ENCODE measurements at regions not wholly inside any gene's neighbourhood (a gene's known extent, or its start where the extent isn't known, plus 50 kb on each side); places are given as distances from the start of the nearest gene placed in this dataset.
"Not testable (repeated sequence)": the region's sequence is repeated elsewhere in the genome, so short reads cannot be mapped to it uniquely, and the experiment has no call there.

DNA sequence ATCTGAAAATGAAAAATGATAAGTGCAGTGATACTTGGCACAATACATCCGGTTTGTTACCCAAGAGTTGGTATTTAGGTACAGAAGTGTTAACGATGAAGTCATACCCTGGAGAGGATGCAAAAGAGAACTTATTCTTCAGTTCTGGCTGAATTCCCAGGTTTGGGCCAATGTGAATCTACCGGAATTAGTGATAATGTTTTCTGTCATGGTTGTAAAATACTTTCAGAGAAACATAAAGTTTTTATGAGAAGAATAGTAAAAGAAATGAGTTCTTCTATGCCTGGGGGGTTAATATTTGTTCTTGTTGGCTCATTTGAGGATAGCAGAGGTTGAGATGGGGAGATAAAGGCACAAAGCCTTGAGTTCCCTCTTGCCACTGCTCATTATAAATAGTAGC lies 509.9 kb upstream of the POU3F2 start:
- in situ Hi-C loops (cut with HindIII; ENCODE audit: low sequenced_read_pairs): no loop called here
- DNase-seq (ENCODE audit: low spot score): no peak

DNA sequence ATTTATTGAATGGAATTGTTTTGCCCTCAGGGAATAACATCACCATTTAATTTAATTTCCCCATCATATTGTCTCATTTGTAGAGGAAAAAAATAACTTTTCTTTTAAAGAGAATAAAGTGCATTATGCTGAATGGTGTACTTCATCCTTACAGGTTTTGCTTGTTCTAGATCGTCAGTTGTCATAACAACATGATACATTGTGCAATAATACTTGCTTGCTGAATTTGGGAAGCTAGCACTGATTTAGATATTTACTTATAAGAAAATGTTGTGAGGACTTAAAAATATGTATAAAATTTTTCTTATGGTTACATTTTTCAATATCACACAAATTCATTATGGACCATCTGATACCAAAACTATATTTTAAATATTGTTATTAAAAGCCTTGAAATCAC lies 509.0 kb upstream of the POU3F2 start:
- no peak for DNase-seq (ENCODE audit: low spot score)
- in situ Hi-C loops (cut with HindIII; ENCODE audit: low sequenced_read_pairs): no loop called here

DNA sequence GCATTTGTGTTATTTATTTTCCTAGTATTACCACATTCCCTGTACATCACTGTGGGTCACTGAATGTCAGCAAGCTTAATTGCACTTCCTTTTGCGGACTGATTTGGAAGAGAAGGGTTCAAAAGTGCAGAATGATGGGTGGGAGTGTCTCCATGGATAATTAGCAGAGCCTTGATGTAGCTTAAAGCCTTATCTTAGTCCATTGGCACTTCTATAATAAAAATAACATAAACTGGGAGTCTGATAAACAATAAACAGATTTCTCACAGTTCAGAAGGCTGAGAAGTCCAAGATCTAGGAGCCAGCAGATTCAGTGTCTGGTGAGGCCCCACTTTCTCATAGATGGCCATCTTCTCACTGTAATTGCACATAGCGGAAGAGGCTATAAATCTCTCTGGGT lies 501.1 kb upstream of the POU3F2 start:
- DNase-seq (ENCODE audit: low spot score): no peak
- in situ Hi-C loops (cut with HindIII; ENCODE audit: low sequenced_read_pairs): no loop called here

DNA sequence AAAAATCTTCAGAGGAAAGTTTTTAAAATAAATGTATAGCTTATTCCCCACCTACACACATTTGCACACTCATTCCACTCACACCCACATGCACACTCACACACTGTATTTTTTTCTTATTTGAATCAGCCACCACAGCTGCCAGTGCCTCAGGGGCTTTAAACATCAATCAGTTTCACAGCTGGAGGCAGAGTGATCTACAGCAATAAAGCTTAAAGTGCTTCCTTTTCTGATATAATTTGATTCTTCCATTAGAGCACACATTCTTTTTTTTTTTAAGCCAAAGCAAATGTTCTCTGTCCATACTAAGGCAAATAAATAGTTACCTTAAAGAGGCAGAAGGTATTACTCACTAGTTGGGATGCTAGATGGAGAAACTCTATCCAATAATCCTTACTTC lies 498.8 kb upstream of the POU3F2 start:
- DNase-seq (ENCODE audit: low spot score): no peak
- in situ Hi-C loops (cut with HindIII; ENCODE audit: low sequenced_read_pairs): no loop called here

DNA sequence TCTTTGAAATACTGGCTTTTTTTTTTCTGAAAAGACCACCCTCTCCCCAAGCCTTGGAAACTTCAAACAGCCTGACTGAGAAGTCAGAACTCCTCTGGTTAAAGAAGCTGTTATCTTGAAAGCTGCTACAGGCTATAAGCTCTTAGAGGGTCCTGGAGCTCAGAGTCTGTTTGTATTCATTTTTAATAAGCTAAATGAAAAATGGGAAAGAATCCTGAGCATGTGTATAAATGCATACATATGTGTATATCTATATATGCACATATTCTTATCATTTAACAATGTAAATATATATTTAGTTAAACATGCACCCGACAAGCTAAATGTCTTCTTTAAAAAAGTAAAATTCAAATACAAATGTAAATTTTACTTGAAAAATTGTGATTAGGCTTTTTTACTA lies 494.9 kb upstream of the POU3F2 start:
- in situ Hi-C loops (cut with HindIII; ENCODE audit: low sequenced_read_pairs): no loop called here
- DNase-seq (ENCODE audit: low spot score): no peak

DNA sequence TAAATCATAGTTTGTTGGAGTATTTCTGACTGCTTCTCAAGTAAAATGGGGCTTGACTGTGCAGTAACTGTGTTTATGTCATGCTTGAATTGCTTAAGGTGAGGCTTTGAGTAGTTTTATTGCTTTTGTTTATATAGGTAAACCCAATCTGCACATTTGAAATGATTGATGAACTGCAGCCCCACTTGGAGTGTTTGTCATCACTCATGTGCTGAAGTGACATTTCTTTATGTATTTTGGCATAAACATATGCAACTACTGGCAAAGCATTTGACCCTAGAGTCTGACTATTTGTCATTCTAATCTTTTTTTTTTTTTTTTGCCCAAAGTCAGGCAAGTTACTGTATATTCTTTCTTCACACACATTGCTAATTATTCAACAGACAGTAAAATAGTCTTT lies 491.4 kb upstream of the POU3F2 start:
- in situ Hi-C loops (cut with HindIII; ENCODE audit: low sequenced_read_pairs): no loop called here
- no peak for DNase-seq (ENCODE audit: low spot score)

DNA sequence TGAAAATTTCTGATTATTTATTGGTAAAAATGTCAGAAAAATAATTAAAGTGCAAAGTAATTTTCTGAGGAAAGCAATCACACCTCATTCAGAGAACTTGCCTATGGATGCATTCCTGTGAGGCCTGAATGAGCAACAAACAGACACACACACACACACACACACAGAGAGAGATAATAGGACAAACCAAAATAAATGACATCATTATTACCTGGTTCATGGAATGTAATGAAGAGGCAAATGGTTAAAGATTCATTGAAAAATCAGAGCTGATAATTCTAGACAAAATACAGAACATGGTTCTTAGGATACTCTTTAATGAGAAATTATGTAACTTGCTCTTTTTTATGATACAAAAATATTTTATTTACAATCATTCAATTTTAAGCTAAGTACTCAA lies 490.6 kb upstream of the POU3F2 start:
- no peak for DNase-seq (ENCODE audit: low spot score)
- in situ Hi-C loops (cut with HindIII; ENCODE audit: low sequenced_read_pairs): no loop called here

DNA sequence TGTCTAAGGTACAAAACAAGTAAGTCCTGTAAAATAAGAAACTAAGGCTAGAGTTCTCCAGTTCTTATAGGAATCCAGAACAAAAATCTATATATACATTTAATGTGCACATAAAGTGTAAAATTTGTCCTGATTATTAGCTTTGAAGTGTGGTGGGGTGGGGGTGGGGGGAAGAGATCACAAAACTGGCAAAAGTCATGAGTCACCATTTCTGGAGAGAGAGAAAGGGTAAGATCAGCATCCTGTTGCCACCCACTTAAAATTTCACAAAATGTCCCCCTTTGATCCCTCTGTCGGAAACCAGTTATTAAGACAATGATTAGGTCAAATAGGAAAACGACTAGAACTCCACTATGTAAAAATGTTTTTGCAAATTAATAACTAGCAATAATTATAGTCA lies 482.0 kb upstream of the POU3F2 start:
- DNase-seq (ENCODE audit: low spot score): no peak
- in situ Hi-C loops (cut with HindIII; ENCODE audit: low sequenced_read_pairs): no loop called here

DNA sequence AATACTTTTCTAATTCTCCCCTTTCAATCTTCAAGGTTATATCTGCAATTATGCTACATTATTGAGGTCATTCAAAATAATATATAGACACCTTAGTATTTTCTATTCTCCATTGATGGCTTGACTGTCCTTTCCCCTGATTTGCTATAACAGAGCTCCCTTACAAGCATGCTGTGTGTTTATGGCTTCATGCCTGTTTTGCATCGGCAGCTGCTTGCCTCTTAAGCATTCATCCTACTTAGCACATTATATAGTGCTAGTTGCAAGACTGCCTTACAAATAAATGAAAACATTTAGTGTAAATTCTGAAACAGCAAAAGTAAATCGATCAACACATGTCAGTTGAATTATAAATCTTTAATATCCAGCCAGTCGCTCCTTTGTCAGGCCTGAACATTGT lies 476.2 kb upstream of the POU3F2 start:
- in situ Hi-C loops (cut with HindIII; ENCODE audit: low sequenced_read_pairs): no loop called here
- no peak for DNase-seq (ENCODE audit: low spot score)

DNA sequence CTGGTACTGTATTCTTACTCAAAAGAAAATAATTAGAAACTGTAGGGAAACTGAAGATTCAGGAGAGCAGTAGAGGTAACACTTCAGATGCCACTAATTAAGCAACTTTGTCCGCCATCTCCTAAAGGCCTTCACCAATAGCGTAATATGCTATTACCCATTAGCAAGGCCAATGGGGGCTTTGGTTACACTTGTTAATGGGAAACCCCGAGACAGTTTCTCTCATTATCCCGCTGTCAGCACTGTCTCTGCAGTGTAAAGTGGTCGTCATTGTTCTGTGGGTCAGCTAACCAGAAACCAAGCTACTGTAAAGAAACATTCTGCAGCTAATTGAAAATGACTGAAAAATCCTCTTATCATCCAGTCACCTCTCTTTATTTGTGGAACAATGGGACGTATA lies 468.0 kb upstream of the POU3F2 start:
- in situ Hi-C loops (cut with HindIII; ENCODE audit: low sequenced_read_pairs): no loop called here
- no peak for DNase-seq (ENCODE audit: low spot score)

DNA sequence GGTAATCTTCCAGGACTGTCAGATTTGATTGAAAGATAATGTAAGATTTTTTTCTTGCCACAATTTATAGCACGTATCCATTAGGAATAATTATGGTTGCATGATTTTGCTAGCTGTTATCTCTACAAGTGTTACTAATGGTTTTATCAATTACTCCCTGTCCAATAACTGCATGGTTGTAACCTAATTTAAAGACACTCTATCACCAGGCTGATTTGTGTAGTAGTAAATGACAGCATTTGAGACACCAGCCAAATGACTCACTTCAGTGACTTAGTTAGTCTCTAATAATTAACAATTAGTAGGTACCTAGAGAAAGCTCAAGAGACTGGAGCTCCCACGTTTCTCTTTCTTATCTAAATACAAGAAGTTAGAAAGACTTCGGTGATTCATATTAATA lies 453.8 kb upstream of the POU3F2 start:
- in situ Hi-C loops (cut with HindIII; ENCODE audit: low sequenced_read_pairs): no loop called here
- no peak for DNase-seq (ENCODE audit: low spot score)

DNA sequence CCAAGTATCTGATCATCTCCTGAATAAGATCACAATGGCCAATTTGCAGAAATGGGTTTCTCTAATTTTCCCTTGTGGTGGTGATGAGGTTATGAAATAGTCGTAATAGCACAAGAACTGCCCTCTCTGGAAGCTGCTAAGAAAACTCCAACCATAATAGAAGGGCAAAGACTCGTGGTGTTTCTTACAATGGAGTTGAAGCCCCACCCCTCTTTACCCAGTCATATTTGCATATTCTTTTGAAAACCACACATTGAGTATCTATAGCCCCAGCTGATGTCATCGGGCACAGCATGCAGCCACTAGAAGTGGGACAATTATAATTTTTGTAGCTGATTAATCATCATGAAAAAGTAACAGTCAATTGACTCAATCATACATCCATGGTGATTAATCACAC lies 452.1 kb upstream of the POU3F2 start:
- in situ Hi-C loops (cut with HindIII; ENCODE audit: low sequenced_read_pairs): no loop called here
- no peak for DNase-seq (ENCODE audit: low spot score)

DNA sequence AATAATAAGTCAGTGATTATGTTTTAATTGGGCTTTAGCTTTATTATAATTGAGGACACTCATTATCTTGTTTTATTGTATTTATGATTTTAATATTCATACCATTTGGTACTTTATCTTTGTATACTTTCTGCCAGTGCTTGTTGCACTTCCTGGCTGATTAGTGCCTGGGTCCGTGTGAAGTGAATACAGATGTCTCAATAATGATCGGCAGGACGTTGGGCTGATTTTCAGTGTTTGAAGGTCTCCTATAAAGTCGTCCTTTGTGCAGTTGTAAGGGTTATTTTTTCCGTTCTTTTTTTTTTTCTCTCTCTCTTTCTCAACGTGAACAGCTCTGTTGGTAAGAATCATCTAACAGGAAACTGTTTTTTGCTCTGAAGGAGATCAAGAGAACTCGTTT lies 450.0 kb upstream of the POU3F2 start:
- DNase-seq (ENCODE audit: low spot score): no peak
- in situ Hi-C loops (cut with HindIII; ENCODE audit: low sequenced_read_pairs): no loop called here

DNA sequence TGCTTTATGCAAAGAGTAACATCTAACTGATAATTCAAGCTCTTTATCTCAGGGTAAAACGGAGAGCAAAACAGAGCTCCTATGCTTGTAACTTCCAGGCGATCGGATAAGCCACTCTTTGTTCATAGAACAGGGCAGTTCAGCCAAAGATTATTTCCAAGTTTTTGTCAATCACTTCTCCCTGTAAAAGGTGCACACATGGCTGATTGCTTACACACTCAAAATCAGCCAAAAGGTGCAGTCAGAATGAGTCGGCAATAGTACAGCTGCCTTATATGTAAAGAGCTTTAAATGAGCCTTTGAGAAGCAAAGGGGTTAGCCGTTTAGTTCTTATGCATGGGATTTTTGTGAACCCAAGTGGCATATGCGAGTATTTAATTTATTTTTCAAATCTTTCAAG lies 449.6 kb upstream of the POU3F2 start:
- DNase-seq (ENCODE audit: low spot score): no peak
- in situ Hi-C loops (cut with HindIII; ENCODE audit: low sequenced_read_pairs): no loop called here

DNA sequence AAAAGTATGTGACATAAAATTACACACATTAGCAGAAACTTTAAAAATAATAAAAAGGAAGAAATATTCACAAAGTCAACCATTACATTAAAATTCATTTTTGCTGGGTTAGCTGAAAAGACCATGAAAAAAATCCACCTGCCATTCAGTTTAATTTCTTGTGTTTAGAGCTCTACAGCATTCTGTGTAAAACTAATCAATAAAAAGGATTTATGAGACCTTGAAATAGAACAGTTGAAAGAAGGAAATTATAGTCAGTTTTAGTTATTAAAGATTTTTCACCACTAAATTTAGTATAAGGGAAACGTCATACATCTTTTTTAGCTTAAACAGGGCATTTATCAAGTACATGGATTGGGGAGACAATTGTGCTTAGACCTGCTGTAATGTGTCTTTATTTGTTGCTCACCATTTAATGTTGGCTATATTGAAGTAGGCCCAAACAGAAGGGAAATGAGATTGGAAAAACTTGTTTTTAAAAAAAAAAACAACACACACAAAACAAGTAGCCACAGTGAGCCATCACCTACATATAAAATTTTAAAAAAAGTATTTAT lies 438.7 kb upstream of the POU3F2 start:
- no peak for DNase-seq (ENCODE audit: low spot score)
- in situ Hi-C loops (cut with HindIII; ENCODE audit: low sequenced_read_pairs): no loop called here

DNA sequence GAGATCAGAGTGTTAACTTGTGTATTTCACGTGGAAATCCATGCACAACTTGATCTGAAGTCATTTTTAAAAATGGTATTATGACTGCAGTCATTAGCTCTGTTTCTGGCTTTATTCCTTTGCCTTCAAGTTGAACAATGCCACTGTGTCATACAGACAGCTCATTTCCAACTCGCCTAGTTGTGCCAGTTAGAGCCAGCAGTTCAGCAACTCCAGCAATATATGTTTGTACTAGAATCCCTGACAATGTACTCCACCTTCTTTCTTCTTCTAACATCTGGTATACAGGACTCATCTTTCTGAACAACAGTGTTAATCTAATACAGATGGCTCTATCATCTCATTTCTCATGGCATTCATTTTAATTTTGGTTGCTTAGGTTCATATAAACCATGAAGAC lies 418.3 kb upstream of the POU3F2 start:
- DNase-seq (ENCODE audit: low spot score): no peak
- in situ Hi-C loops (cut with HindIII; ENCODE audit: low sequenced_read_pairs): no loop called here

DNA sequence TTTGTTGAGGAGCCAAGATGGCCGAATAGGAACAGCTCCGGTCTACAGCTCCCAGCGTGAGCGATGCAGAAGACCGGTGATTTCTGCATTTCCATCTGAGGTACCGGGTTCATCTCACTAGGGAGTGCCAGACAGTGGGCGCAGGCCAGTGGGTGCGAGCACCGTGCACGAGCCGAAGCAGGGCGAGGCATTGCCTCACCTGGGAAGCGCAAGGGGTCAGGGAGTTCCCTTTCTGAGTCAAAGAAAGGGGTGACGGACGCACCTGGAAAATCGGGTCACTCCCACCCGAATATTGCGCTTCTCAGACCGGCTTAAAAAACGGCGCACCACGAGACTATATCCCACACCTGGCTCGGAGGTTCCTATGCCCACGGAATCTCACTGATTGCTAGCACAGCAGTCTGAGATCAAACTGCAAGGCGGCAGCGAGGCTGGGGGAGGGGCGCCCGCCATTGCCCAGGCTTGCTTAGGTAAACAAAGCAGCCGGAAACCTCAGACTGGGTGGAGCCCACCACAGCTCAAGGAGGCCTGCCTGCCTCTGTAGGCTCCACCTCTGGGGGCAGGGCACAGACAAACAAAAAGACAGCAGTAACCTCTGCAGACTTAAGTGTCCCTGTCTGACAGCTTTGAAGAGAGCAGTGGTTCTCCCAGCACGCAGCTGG lies 417.7 kb upstream of the POU3F2 start:
- in situ Hi-C loops (cut with HindIII; ENCODE audit: low sequenced_read_pairs); DNase-seq (ENCODE audit: low spot score): not testable (repeated sequence)

DNA sequence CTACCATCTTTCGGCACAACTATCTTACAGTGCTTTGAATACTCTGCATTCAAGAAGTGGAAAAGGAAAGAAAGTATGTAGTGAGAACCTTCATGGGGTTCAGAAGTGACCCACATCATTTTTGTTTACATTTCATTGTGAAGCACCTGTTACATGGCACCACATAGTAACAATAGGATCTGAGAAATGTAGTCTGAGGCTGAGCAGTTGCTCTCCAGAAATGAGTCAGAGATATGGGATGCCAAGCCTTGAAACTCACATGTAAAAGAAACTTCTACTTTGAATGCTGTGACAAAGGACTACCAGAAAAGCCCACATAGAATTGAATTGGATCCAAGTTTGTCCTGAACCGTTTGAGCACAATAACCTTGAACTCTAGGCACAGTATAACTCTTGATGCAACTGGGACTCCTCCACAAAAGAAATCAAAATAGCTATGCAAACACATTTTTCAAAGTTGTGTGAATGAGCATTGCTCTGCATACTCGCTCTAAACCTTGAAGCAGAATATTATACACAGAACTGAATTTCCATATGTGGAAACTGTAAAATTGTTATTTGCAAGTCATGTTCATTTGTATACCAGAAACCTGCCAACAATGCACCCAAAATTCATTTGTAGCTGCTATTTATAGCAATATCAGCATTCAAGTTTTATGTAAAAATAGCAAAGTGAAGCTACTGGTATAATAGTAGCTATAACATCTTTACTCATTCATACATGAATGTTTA lies 400.9 kb upstream of the POU3F2 start:
- in situ Hi-C loops (cut with HindIII; ENCODE audit: low sequenced_read_pairs): no loop called here
- no peak for DNase-seq (ENCODE audit: low spot score)

DNA sequence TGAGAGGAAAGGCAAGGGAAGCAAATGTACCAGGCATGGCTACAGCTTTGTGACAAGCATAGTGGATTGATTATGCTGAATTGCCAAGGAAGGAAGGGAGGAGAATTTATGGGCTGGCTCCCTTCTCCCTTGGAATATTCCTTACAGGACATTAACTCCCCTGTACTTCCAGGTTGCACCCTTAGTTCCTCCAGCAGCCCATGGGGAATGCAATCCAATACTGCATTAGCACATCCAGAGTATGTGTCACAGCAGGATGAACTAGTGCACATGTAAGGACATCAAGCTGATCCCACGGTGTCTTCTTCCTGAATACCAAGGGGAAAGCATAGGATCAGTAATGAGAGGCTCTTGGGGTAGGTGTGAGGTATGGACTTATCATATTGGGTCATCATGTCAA lies 390.7 kb upstream of the POU3F2 start:
- no peak for DNase-seq (ENCODE audit: low spot score)
- in situ Hi-C loops (cut with HindIII; ENCODE audit: low sequenced_read_pairs): no loop called here

DNA sequence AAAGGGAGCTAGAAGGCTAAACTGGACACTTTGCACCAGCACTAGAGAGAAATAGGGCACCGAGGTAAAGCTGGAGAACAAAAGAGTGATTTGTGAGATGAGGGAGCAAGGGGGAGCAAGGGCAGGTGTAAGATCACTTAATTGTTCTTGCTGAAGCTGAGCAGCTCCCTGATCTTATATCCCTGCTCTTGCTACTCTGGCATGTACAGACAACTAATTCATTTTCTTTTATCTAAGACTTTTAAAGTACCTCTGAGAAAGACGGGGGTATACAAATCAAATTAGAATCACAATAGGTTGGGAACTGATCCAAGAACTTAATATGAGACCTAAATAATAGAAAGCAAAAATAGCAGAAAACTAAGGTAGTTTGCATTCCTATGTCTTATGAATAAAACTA lies 381.7 kb upstream of the POU3F2 start:
- in situ Hi-C loops (cut with HindIII; ENCODE audit: low sequenced_read_pairs): no loop called here
- DNase-seq (ENCODE audit: low spot score): no peak

DNA sequence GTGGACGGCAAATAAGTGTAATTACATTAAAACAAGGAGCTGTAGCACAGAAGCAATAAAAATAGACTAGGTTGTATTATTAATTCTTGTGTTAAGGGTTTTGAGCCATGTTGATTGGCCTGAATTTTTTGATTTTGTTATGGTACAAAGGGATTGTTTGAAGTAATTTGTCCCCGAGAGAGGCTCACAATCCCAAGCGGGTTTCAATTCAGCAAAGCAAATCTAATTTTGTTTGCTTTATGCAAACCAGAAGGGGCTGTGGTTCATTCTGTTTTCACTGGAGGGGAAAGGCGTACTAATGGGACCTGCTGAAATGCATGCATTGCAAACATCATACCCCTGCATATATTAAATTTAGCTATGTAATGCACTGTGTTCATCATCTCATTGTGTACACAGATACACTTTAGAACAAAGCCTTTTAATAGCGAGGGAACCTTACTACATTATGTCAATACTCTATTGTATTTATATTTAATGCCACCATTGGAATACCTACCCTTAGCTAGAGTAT lies 379.5 kb upstream of the POU3F2 start:
- in situ Hi-C loops (cut with HindIII; ENCODE audit: low sequenced_read_pairs): no loop called here
- DNase-seq (ENCODE audit: low spot score): no peak
